Embryonic facial prominence (tissue), 1 donor: ENCODE measurements at regions not wholly inside any gene's neighbourhood (a gene's known extent, or its start where the extent isn't known, plus 50 kb on each side); places are given as distances from the start of the nearest gene placed in this dataset.

Experiments
- DNase-seq: peaks from one replicate; pipeline ENCODE4 v3.0.0-alpha.2; 2016; ENCODE audit errors: extremely low spot score

DNA sequence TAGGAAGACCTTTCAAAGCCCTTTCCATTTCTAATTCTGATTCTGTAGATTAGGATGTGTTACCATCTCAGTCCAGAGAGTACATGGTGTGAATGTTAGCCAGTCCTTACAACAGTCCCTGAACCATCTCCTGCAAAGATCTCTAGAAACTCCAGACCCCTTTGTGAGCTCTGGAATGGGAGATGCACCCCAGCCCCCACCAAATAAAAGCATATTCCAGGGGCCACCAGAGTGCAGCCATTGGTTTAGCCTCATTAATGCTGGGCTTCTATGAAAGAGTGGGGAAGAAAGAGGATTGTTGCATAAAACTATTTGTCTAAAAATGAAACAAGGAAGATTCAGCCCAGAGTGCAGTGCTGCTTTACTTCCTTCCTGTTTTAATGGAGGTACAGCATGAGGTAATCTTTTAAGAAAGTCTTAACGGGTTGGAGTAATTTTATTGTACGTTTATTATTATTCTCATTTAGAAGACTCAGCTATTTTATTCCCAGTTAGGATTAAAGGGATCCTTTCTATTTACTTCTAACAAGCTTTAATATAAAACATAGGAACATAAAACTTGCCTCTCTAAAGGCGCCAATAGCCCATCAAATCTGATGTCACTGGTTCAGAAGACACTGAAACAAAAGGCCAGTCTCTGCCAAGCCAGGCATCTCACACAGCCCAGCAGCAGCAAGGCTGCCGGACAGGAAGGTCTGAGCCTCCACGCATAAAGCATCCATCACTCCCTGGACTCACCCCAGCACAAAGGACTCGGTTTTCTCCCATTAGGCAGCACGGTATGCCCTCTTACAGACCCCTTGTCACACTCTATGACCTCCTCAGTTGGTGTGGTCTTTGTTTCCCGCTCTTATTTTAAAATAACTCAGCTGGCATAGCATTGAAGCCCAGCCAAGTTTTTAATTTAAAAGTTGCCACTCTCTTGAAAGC is 203.9 kb upstream of the BLID start:
- DNase-seq = no peak

DNA sequence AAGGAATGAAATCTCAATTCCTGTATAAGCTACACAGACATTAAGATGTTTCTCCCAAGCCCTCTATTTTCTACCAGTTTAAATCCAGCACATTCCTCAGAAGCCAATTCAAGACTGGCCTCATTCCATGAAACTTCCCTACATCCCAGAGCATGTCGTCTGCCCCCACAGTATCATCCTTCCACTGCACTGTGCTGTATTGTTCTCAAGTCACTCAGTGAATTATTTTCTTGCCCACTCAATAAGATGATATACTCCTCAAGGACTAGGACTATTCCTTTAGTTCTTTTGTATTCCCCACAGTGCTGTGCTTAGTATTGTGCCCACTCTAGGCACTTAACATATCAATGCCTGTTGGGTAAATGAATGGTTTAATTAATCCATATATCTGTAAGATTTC is 203.1 kb upstream of the BLID start:
- DNase-seq = no peak

DNA sequence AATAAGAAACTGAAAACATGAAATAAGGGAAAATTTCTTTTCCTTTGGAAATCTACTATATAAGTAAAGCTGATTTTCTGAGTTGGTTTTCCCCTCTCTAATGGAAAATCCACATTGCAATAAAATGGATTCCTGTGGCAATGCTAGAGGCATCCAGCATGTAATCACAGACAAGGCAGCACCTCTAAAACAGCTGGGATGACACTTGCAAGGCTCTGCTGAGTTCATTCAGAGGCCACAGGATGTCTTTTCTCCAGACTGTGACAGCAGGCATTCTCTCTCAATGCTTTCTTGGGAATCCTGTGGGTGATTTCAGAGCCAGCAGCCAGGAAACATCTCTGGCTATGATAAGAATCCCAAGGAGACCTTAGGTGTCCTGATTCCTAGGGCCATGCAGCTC is 201.3 kb upstream of the BLID start:
- DNase-seq = no peak

DNA sequence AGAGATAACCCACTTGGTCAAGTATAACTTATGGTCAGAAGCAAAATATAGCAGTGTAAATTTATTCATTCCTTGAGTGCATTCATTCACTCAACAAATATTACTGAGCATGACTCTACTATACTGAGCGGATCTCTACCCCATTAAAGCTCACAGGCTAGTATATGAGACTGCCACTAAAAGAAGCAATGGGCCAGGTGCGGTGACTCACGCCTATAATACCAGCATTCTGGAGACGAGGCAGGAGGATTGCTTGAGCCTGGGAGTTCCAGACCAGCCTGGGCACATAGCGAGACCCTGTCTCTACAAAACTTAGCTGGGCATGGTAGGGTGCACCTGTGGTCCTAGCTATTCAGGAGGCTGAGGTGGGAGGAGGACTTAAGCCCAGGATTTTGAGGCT is 197.6 kb upstream of the BLID start:
- DNase-seq = no peak

DNA sequence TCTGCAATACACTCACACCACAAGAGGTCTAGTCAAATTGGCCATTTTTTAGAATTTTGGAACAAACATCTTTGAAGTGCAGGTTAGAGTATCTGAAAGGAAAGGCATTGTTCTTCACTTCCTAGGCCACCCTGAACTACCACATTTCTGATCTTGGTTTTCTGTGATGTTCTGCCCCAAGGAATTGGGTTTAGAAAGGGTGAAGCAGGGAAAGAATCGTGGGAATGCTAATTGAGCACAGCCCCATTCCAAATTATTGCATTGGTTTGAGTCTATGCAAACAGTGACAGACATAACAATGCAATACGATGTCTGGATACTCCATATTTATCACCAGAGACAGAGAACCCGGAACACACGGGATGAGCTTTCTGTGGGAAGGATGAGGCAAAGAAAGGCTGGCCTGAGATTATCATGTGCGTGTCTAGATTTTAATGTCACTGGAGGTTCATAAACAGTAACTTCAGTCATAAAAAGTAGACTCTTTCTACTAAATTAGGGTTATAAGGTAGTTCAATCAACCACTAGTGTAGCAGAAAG is 195.3 kb upstream of the BLID start:
- DNase-seq = no peak

DNA sequence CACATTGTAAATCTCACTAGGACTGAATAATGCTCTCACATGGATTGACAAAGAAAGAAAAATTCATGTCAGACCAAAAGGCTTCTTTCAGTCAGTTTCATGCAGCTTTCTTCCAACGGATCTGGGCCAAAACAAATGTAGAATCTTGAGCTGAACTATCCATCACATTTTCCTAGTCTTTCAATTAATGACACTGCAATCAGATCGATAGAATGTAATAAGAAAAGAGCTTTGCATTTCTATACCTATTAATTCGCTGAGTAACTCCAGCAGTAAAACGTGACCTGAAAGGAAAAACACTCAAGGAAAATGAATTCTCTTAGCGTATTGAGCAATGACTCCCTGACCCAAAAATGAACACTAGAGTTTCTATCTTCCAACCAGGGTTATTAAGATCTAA is 194.8 kb upstream of the BLID start:
- no peak for DNase-seq

DNA sequence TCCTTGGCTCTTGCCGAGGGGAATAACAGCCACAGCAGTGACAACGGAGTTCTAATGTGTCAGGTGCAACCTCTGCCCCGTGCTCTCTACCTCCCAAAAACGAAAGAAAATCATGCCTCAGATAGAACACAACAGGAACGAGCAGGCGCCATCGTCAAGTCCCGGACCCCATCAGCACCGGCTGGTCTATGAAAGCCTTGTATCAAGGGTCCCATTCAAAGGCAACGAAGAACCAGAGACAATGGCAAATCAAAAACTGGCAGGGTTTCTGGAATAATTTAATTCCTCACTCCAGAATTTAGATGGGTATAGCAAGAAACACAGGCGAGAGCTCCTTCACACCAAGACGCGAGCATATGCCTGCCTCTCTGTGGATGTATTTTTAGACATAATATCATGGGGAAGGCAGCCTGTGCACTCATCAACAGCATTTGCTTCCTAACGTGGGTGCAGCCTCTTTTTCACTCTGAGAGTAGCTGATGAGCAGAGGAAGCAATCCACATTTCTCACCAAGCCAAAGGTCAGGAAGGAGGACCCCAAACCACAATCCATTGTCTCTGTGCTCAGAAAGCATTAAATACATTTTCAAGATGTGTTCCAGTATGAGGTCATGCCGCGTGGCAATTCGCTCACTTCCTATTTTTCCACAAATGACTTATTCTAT is 193.4 kb upstream of the BLID start:
- DNase-seq = no peak

DNA sequence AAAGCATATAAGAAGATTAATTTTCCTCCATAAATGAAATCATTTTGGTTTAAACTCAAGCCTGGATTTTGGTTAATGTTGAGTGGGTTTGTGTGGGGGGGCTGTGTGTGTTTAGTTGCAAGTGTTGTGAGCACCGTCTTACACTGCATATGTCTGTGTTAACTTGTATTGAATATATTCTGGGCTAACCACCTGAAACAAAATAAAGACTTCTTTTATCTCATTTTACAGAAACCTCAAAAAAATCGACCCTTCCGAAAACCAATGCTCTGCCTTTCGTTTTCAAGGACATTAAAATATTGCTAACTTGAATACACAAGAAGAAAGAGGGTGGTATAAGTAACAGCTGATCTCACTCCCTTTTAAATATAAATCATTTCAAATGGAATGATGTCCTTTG is 192.2 kb upstream of the BLID start:
- no peak for DNase-seq

DNA sequence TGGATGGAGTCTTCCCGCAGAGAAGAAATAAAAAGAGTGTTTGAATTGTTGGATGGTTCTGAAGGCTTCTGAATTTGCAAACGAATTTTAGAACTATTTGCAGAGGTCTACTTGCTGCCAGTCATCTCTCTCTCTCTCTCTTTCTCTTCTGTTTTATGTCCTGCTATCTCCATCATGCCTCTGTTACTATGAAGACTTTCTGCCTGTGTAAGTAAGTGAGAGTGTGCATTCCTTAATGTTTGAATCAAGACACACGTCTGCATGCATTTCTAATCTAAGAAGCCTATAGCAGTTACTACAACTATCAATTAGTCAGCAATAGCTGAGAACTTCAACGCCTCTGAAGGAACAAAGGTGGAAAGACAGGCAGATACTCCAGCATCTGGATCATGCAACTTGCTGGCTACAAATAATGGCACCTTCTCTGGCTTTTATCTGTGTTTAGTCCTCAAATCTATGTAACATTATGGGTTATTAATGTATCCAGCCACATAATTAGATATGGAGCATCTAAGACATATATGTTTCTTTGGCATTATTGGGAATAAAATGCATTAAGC is 191.5 kb upstream of the BLID start:
- no peak for DNase-seq

DNA sequence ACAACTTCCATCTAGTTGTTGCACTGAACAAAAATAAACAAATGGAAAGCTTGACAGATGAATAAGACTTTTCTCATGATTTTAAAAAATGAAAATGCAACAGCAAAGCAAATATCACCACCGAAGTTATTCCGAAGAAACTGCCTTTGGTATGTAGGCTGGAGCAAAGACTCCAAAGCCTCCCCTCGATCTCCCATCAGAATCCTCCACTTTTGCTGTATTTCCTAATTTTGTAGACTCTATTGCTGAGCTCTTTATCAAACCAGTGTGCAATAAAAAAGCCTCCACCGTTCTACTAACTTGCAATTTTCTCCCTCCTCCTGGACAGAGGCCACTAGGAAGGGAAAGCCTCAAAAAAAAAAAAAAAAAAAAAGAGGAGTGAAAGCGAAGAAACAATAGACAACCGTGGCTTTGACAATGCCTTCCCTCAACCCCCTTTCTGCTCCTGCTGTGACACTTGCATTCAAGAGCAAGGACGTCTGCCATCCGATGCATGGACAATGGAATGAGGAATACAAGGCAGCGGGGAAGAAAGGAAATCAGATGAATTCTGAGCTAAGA is 190.9 kb upstream of the BLID start:
- no peak for DNase-seq

DNA sequence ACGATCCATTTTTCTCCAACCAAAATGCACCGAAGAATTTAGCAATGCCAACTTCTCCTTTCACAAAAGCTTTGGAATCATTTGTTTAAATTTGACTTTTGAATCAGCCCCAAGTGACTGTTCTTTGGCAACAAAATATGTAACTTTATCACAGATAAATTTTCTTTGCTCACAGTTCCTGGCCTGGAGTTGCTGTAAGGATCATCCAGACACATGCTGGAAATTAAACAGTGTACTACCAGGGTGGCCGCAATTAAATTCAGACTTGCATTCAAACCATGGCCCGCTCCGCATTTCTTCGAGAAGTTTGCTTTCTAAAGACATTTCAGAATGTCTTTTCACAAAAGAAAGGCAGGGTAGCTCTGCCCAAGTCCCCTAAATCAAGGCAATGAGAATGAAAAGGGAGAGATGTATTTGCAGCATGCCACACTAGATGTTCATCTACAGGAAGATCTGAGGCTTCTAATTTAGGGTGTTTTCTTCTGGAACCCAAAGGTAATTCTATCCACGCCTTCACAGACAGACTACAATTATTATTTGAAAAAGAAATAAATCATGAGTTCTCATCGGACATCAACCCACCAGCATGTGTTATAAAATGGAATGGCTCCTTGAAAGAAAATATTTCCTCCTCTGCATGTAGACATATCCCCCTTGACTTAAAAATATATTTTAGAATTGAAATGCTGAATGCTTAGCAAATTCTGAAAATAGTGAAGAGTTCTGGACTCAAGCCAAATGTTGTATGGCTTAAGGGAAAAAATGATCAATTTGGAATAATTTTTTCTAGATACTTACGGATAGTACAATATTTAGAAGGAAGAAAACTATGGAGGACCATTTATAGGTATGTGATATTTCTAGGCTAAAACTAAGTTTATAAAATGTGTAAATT is 189.7 kb upstream of the BLID start:
- DNase-seq = no peak

DNA sequence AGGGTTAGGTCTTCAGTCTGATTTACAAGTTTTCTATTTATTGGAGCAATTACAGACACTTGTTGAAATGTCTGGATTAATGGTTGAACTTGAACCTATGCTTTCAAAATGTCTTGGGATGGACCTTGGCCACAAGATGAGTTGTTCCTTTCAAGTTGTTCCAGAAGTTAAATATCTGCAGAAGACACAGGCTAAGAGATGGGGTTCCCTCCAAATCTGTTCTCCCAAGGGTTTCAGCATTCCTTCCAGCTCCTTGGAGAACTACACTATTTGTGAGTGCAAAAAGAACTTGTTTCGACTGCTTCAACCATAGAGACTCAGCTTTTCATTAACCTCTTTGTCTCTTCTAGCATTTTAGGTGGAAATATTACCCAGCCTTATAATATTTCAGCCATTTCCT is 189.0 kb upstream of the BLID start:
- no peak for DNase-seq

DNA sequence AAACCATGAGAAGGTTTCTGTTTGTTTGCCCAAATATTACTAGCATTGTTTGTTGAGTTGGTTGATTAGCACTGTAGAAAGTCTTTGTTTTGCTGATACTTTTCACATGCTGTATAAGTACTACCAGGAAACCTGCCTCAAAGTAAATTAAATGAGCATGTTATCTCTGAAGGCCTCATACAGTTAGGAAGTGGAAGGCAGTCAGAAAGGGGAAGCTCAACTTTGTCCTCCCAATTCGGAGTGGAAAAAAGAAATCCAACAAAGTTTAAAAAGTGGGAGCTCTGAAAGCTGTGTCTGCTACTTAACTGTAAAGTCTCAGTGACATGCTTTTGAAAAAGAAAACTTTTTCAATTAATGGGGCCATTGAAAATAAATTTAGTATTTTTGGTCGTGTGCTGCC is 188.3 kb upstream of the BLID start:
- DNase-seq = no peak

DNA sequence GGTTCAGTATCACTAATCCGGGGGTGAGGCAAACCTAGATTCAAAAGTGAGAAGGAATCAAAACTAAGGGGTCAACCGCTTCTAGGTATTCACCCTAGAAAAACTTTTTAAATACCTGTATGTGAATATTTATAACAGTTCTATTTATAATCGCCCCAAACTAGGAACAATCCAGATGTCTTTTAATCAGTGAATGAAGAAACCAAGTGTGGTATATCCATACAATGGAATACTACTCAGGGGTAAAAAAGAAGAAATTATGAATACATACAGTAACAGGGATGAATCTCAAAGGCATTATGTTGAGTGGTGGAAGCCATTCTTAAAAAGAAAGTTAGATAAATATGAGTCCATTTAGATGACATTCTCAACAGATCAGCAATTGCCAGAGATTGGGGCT is 178.0 kb upstream of the BLID start:
- DNase-seq = no peak

DNA sequence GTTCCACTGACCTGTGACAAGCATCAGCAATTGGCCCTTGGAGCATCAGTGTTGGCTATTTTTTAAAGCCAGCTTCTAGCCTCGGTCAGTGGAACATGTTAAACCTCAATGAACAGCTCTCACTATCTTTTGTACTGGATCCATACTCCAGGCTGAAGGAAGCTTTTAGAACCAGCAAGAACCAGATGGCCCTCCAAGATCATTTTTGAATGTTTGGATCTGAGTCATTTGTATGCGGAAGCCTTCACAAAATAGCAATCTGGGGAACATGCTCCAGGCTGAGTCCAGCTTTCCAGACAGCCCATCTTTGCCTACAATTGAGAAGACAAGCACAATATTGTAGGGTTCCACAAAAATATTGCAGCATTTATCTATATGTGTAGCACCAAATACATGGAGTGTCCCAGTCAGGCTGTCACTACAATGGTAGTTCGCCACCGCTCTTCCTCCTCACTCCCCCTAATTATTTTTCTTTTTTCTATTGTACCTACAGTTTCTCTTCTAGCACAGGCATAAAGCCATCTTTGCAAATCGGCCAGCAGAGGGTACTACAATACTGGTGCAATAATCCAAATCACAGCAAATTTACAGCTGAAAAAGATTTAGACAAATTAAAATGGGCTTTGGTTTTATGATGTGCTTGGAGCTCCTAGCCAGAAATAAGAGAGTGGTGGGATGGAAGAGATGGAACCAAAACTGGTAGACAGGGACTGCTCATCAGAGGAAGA is 177.4 kb upstream of the BLID start:
- no peak for DNase-seq

DNA sequence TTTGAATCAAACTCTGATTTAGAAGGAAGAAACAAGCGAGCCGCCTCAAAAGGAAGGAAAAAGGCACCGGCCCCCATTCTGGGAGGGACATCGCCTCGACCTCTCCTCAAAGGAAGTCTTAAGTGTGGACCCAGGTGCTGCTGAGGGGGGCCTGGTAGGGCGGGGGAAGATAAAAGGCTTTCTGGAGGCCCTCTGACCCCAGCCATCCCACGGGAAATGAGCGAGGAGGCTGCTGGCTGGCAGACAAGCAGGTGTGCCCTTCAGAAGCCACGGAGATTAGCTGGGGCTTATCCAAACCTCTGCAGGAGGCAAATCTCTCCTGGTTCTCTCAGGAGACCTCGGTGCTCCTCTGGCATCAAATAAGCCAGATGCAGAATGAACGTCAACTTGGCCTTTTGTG is 171.4 kb upstream of the BLID start:
- no peak for DNase-seq

DNA sequence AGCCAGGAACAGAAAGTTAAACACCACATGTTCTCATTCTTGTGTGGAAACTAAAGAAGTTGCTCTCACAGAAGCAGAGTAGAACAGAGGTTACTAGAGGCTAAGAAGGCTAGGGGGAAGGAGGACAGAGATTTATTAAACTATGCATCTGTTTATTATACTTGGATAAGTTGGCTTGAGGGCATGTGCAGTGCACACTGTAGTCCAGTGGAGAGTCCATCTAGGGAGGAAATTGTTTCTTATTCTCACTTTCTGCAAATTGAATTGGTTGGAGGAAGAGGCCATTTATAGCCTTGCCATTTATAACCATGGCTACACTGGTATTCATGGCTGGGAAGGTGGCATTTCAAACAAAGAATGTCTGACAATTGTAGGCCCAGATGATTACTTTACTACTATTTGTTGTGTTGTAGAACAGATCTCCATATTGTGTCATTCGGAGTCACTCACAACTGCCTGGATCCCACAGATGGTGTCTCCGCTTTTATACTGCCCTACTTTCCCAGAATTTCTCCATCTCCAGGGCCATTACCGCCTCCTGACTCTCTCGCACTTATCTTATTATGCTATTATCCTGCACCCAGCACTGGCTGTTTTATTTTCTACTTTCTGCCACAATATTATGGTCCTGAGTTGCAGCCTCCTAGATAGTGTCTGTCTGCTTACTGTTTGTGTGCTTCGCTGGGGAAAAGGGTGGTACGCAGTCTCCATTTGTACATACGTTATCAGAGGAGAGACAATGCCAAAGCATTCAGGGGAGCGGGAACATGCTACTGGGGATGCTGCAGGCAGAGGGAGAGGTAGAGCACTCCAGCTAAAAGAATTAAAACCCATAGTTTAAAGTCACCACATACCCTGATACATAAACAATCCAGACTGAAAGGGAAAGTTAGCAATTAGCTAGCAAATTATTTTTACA is 169.3 kb upstream of the BLID start:
- DNase-seq = no peak

DNA sequence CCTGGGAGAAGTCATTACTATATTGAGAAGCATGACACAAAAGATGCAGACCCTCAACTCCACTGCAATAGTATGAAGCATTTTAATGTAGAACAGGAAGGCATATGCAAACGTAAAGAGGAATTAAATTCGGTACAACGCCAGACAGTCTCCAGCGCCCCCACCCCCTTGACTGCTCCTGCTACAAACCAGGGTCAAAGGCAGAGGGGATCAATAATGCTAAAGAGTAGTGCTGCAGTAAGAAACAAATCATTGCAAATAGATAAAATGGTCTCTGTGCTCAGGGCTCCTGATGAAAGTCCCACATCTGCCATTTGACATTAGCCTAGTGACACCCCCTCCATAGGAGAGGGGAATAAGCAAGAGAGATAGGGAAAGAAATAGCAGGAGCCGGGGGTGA is 164.9 kb upstream of the BLID start:
- DNase-seq = no peak

DNA sequence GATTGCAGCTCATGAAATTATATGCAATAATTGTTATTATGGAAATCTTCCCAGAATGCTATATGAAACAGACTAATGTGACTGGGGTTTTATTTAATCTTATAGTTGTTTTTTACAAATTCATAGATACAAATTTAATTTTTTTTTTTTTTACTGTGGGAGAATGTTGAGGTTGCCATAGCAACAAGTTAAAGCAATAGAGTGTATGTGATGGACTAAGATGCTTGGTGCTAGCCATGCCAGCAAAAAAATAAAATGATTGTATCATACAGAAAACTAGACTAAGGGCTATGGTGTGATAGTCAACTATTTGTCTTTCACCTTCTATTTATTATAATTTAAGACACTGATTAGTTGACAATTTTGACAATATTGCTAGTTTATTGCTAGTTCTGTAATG is 163.2 kb upstream of the BLID start:
- DNase-seq = no peak

DNA sequence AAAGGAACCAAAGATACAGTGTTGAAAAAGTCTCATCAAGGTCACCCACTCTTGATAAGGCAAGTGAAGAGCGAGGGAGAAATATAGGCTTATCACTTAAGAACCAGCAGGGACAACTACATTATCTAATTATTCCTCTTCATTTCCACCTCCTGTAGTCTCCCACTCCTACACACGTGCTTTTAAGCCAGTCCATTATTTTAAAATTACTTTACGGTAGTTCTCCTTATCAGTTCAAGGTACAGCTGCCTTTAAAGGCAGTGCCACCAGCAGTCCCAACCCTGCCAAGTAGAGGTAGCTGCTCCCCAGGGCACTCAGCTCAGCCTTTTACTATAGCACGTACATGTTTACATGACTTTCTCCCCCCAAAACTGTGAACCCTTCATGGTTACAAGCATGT is 161.5 kb upstream of the BLID start:
- DNase-seq = no peak
